ENCODE measurements at regions not wholly inside any gene's neighbourhood (a gene's known extent, or its start where the extent isn't known, plus 50 kb on each side); places are given as distances from the start of the nearest gene placed in this dataset.

DNA sequence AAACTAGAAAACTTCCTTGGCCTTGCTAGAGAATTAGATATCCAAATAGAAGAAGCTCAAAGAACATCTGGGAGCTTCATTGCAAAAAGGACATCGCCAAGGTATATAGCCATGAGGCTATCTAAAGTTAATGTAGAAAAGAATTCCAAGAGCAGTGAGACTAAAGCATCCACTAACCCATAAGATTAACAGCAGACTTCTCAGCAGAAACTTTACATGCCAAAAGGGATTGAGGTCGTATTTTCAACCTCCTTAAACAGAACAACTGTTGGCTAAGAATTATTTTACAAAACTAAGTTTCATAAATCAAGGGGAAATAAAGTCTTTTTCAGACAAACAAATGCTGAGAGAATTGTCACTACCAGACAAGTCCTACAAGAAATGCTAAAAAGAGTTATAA lies 149.1 kb upstream of the COL21A1 start:
- Histone ChIP-seq H3K14ac (replicated peaks; ENCODE audit: low read depth, low read length) (no peak overlapping the region), H3K9me1 (ENCODE audit: insufficient read depth, low read length) (no peaks in the 10 kb centered on the region), H4K8ac (ENCODE audit: low read depth in 2 of 2, low read length in 2 of 2) (no peak overlapping the region), H2AFZ (replicated peaks; ENCODE audit: low read length, poor library complexity) (no peak overlapping the region), H2BK120ac (ENCODE audit: low read depth, low read length) (no peak overlapping the region), H4K20me1 (ENCODE audit: insufficient read depth, low read length) (no peaks in the 10 kb centered on the region), H3K4me3 (ENCODE audit: insufficient read depth, low read depth, low read length) (no peak overlapping the region), H3K9ac (ENCODE audit: low read depth, low read length) (no peak overlapping the region), H4K5ac (ENCODE audit: low read depth, low read length) (no peak overlapping the region), H3K9me3 (ENCODE audit: control insufficient read depth, insufficient read depth, low read length) (no peaks in the 10 kb centered on the region), H3K4me2 (ENCODE audit: low read depth, low read length) (no peak overlapping the region), H3K18ac (ENCODE audit: low read depth, low read length) (no peak overlapping the region), H2AK9ac (replicated peaks; ENCODE audit: low read depth, low read length, poor library complexity) (no peak overlapping the region), H3K4ac (ENCODE audit: low read depth, low read length) (no peak overlapping the region), H2BK15ac (ENCODE audit: low read depth, low read length) (no peak overlapping the region), H4K91ac (ENCODE audit: insufficient read depth, low read depth, low read length) (no peak overlapping the region), H2AK5ac (ENCODE audit: low read depth, low read length) (no peak overlapping the region), H3K56ac (ENCODE audit: extremely low read depth, insufficient read depth, low read length) (no peak overlapping the region), H3K27ac (ENCODE audit: insufficient read depth, low read length) (no peak overlapping the region), H3K36me3 (ENCODE audit: control insufficient read depth, insufficient read depth, low read length) (no peaks in the 10 kb centered on the region), H3K79me1 (ENCODE audit: low read depth in 1 of 2, low read length in 2 of 2) (no peaks in the 10 kb centered on the region), H2BK5ac (ENCODE audit: low read depth, low read length, poor library complexity, severe bottlenecking) (no peak overlapping the region), H2BK20ac (ENCODE audit: low read depth, low read length) (no peak overlapping the region), H3K4me1 (ENCODE audit: control insufficient read depth, insufficient read depth, low read length) (no peaks in the 10 kb centered on the region), H3K23ac (ENCODE audit: low read depth, low read length) (no peak overlapping the region), H3K27me3 (ENCODE audit: control insufficient read depth, insufficient read depth, low read length) (no peaks in the 10 kb centered on the region)
- in situ Hi-C loops (cut with MboI; ENCODE audit: low sequenced_read_pairs), result no loop called here
- no peak for TF ChIP-seq RCOR1 (IDR thresholded peaks at IDR 0.05; ENCODE audit: insufficient replicate concordance, low read length)
- TF ChIP-seq CHD1 (IDR thresholded peaks at IDR 0.05; ENCODE audit: low read depth, low read length), result no peak
- no peak for TF ChIP-seq RAD21 (IDR thresholded peaks at IDR 0.05; ENCODE audit: low read length)
- no peak for TF ChIP-seq RFX5 (IDR thresholded peaks at IDR 0.05; ENCODE audit: low read depth, low read length)
- no peak for TF ChIP-seq MXI1 (IDR thresholded peaks at IDR 0.05; ENCODE audit: borderline replicate concordance, low read depth, low read length)
- no peak for TF ChIP-seq FOS (IDR thresholded peaks at IDR 0.05; ENCODE audit: low read depth, low read length)
- no peak for TF ChIP-seq MAFK (IDR thresholded peaks at IDR 0.05; ENCODE audit: low read depth, low read length)
- ChIA-PET CTCF (interaction anchor here (0.6 kb wide), 1 partner anchor 575 kb away, joined by 3 read pairs; no protein-coding TSS in a partner anchor), POLR2A (ENCODE audit: unreplicated experiment) (no interaction called here)
- no TSS peak for BruUV-seq (replicated peaks)
- no peak for ATAC-seq (ENCODE audit: low read depth)
- dilution Hi-C loops (cut with HindIII; ENCODE audit: low sequenced_read_pairs, unreplicated experiment), result no loop called here
- no CpG with 5 or more reads among the region's 2 CpGs for WGBS, 2 experiments (ENCODE audit: extremely low coverage in 2 of 2, insufficient read length in 1 of 2)
- no peak for DNase-seq
- intact Hi-C loops (cut with micrococcal nuclease), result no loop called here

Data from IMR-90 (cell line).